Endothelial cell of umbilical vein (primary cell): ENCODE measurements at regions not wholly inside any gene's neighbourhood (a gene's known extent, or its start where the extent isn't known, plus 50 kb on each side); places are given as distances from the start of the nearest gene placed in this dataset.

Experiments
- BruUV-seq: library from RNA; stranded (reverse); fragments of 400-500 nt; replicated peaks from 2 replicates; lab custom pipeline; 2021; lab: Mats Ljungman, UMichigan
- CTCF ChIA-PET: fragments of 300-600, 350-600 bp; sonication (Branson Sonifier 250); formaldehyde crosslinking; loops from one replicate; lab custom pipeline; 2021; ENCODE audit warnings: antibody characterized with exemption, inconsistent platforms; lab: Charles Lee
- POLR2A ChIA-PET: fragments of 300-600, 350-600 bp; sonication (Branson Sonifier 250); formaldehyde crosslinking; loops from one replicate; lab custom pipeline; 2021; ENCODE audit warnings: antibody characterized with exemption, inconsistent platforms; lab: Charles Lee
- DNase-seq: peaks from one replicate; pipeline ENCODE4 v3.0.0-alpha.2; 2011; ENCODE audit warnings: low read depth, low spot score
- FAIRE-seq: peaks from 2 replicates; lab custom pipeline; 2011; peaks lifted over from hg19 to GRCh38; lab: Jason Lieb, UNC
- H2AFZ ChIP-seq: 2 replicates; pipeline ENCODE4 v1.6.0; 2012; ENCODE audit warnings: low read depth, low read length, control low read depth, inconsistent platforms
- H3K27ac ChIP-seq: 2 replicates; pipeline ENCODE4 v1.5.1; 2011; ENCODE audit warnings: low read depth, mild to moderate bottlenecking, control low read depth, low read length, moderate library complexity; ENCODE audit not compliant: insufficient read depth
- H3K27me3 ChIP-seq, 2 experiments: 2 replicates each; pipeline versions ENCODE4 v1.6.0 to v1.6.1; 2011; ENCODE audit warnings: low read length in 2 of 2, mixed read lengths in 1 of 2; ENCODE audit not compliant: control insufficient read depth in 2 of 2, insufficient read depth in 2 of 2
- H3K36me3 ChIP-seq, 2 experiments: 2 replicates in 1 of 2; 3 replicates in 1 of 2; pipeline ENCODE4 v1.5.1; 2011; ENCODE audit warnings: low read length in 2 of 2, mild to moderate bottlenecking in 1 of 2, moderate library complexity in 1 of 2; ENCODE audit not compliant: control insufficient read depth in 2 of 2, insufficient read depth in 2 of 2; ENCODE audit errors: extremely low read depth in 1 of 2
- H3K4me1 ChIP-seq: 3 replicates; pipeline ENCODE4 v1.5.1; 2011; ENCODE audit warnings: mild to moderate bottlenecking, low read length; ENCODE audit not compliant: control insufficient read depth, insufficient read depth; ENCODE audit errors: extremely low read depth
- H3K4me2 ChIP-seq: 2 replicates; pipeline ENCODE4 v1.6.1; 2011; ENCODE audit warnings: low read length, control low read depth, mixed read lengths; ENCODE audit not compliant: insufficient read depth
- H3K4me3 ChIP-seq, 3 experiments: fragments of 200-600 bp in 1 of 3; sonication (generic), shearing (Covaris generic) in 1 of 3; replicated peaks in 1 of 3; 2 replicates each; pipeline ENCODE4 v1.5.1; 2011 to 2016; ENCODE audit warnings: control low read depth in 3 of 3, low read length in 3 of 3, mild to moderate bottlenecking in 2 of 3, inconsistent platforms in 1 of 3, low read depth in 1 of 3, moderate library complexity in 1 of 3; ENCODE audit not compliant: insufficient read depth in 1 of 3
- H3K79me2 ChIP-seq: 2 replicates; pipeline ENCODE4 v1.6.0; 2012; ENCODE audit warnings: low read length, inconsistent platforms; ENCODE audit not compliant: control insufficient read depth, insufficient read depth
- H3K9ac ChIP-seq: replicated peaks from 2 replicates; pipeline ENCODE3; 2011; ENCODE audit warnings: low read length, control low read depth; ENCODE audit not compliant: insufficient read depth; ENCODE audit errors: extremely low read depth
- H3K9me1 ChIP-seq: replicated peaks from 3 replicates; pipeline ENCODE4 v1.6.0; 2011; ENCODE audit warnings: mild to moderate bottlenecking, low read length; ENCODE audit not compliant: control insufficient read depth, insufficient read depth; ENCODE audit errors: extremely low read depth
- H3K9me3 ChIP-seq: replicated peaks from 2 replicates; pipeline ENCODE4 v1.5.1; 2012; ENCODE audit warnings: low read length, inconsistent platforms; ENCODE audit not compliant: control insufficient read depth, insufficient read depth
- H4K20me1 ChIP-seq: replicated peaks from 2 replicates; pipeline ENCODE3; 2011; ENCODE audit warnings: mild to moderate bottlenecking, low read length; ENCODE audit not compliant: control insufficient read depth, insufficient read depth; ENCODE audit errors: extremely low read depth
- CTCF ChIP-seq, 2 donors: IDR thresholded peaks; 1 replicate in 1 of 2; 2 replicates in 1 of 2; pipeline ENCODE4 v1.5.1; 2011; ENCODE audit warnings: low read length in 2 of 2, mild to moderate bottlenecking in 2 of 2, moderate library complexity in 2 of 2, control low read depth in 1 of 2, inconsistent platforms in 1 of 2, low read depth in 1 of 2; ENCODE audit not compliant: insufficient read depth in 1 of 2; ENCODE audit errors: extremely low read depth in 1 of 2
- EZH2 ChIP-seq: IDR thresholded peaks from 2 replicates; pipeline ENCODE4 v1.6.1; 2012; ENCODE audit warnings: borderline replicate concordance, low read depth, mild to moderate bottlenecking, moderate library complexity, low read length, inconsistent platforms; ENCODE audit not compliant: severe bottlenecking
- FOS ChIP-seq: IDR thresholded peaks from 2 replicates; pipeline ENCODE4 v1.6.1; 2011; ENCODE audit warnings: mild to moderate bottlenecking, low read length, moderate library complexity, borderline replicate concordance; ENCODE audit not compliant: insufficient read depth
- GATA2 ChIP-seq: IDR thresholded peaks from 2 replicates; pipeline ENCODE4 v1.7.0; 2011; ENCODE audit warnings: low read depth, mild to moderate bottlenecking, moderate library complexity, mixed read lengths, low read length; ENCODE audit not compliant: insufficient read length, insufficient read depth
- JUN ChIP-seq: IDR thresholded peaks from 2 replicates; pipeline ENCODE4 v1.6.1; 2011; ENCODE audit warnings: borderline replicate concordance, low read depth; ENCODE audit not compliant: insufficient read length, insufficient read depth
- MAX ChIP-seq: IDR thresholded peaks from 2 replicates; pipeline ENCODE4 v1.6.1; 2011; ENCODE audit not compliant: insufficient read depth, insufficient read length
- MYC ChIP-seq: IDR thresholded peaks from one replicate; pipeline ENCODE4 v1.6.1; 2011; ENCODE audit warnings: mild to moderate bottlenecking, low read depth, low read length
- POLR2A ChIP-seq: IDR thresholded peaks from 2 replicates; pipeline ENCODE4 v1.6.1; 2012; ENCODE audit warnings: low read depth, mild to moderate bottlenecking, control low read depth, low read length
- POLR2AphosphoS5 ChIP-seq: IDR thresholded peaks from 2 replicates; pipeline ENCODE4 v1.6.1; 2012; ENCODE audit warnings: low read depth, mild to moderate bottlenecking, control low read depth, low read length, moderate library complexity; ENCODE audit not compliant: insufficient read depth
- dilution Hi-C: fragments of 300-500 bp; cut with MboI; formaldehyde crosslinking; loops from one replicate; pipeline ENCODE4 v1.15.0; 2019; ENCODE audit warnings: low sequenced_read_pairs; ENCODE audit not compliant: extremely low pct_ligation_motif_present
- intact Hi-C: fragments of 100-400 bp; cut with micrococcal nuclease; formaldehyde crosslinking; loops from one replicate; pipeline ENCODE4 v1.10.0; 2022

- Histone ChIP-seq H3K9me1 (no peaks in the 10 kb centered on the region), H3K9ac (no peak overlapping the region), H3K4me1 (no peaks in the 10 kb centered on the region), H3K79me2 (no peaks in the 10 kb centered on the region), H3K9me3 (no peaks in the 10 kb centered on the region), H4K20me1 (no peaks in the 10 kb centered on the region), H3K36me3 (no peaks in the 10 kb centered on the region), H3K27ac (no peak overlapping the region), H3K27me3 (no peaks in the 10 kb centered on the region), H3K4me3 (no peak overlapping the region), H2AFZ (no peak overlapping the region), H3K4me2 (no peak overlapping the region)
- TF ChIP-seq EZH2 (no peak), GATA2 (no peak), FOS (no peak), MYC (no peak), MAX (no peak), POLR2A (no peak), JUN (no peak), CTCF (IDR thresholded peaks at IDR 0.05; ENCODE audit: extremely low read depth in 1 of 2, insufficient read depth in 1 of 2, low read depth in 1 of 2, low read length in 2 of 2) (no peak), POLR2AphosphoS5 (no peak)
- POLR2A ChIA-PET = no interaction called here
- intact Hi-C loops (no loop called here), dilution Hi-C loops (no loop called here)
- FAIRE-seq (no peak), DNase-seq (no peak)
- no TSS peak for BruUV-seq
- CTCF ChIA-PET = no interaction called here
Observed at GRCh38 chr3:162586591-162586990, 1090.0 kb downstream of the OTOL1 start.
